ENCODE measurements at regions not wholly inside any gene's neighbourhood (a gene's known extent, or its start where the extent isn't known, plus 50 kb on each side); places are given as distances from the start of the nearest gene placed in this dataset.

DNA sequence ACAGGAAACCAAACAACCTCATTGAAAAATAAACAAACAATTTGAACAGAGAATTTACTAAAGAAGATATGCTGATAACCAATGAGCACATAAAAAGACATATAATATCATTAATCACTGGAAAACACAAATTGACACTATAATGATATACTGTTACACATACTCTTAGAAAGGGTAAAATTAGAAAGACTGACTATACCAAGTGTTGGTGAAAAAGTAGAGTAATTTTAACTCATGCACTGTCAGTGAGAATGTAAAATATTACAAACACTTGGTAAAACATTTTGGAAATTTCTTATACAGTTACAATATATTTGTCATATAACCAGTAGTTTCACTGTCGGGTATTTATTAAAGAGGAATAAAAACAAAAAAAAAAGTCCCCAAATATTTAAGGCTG, 1139.2 kb upstream of the GJE1 start:
- POLR2A ChIA-PET = no interaction called here
- H3K36me3 Mint-ChIP-seq (ENCODE audit: low read depth) = no peaks in the 10 kb centered on the region
- CTCF ChIA-PET = no interaction called here
- H3K27me3 Mint-ChIP-seq = no peaks in the 10 kb centered on the region
- no peak overlapping the region for H3K27ac Mint-ChIP-seq
- no peak for DNase-seq
- no peaks in the 10 kb centered on the region for H3K9me3 Mint-ChIP-seq
- H3K4me1 Mint-ChIP-seq = no peaks in the 10 kb centered on the region
- no peak overlapping the region for H3K4me3 Mint-ChIP-seq

- CTCF ChIA-PET = no interaction called here
- H3K4me1 Mint-ChIP-seq = no peaks in the 10 kb centered on the region
- no peak overlapping the region for H3K27ac Mint-ChIP-seq
- no peaks in the 10 kb centered on the region for H3K27me3 Mint-ChIP-seq
- POLR2A ChIA-PET = no interaction called here
- H3K9me3 Mint-ChIP-seq = no peaks in the 10 kb centered on the region
- no peak for DNase-seq
- no peak overlapping the region for H3K4me3 Mint-ChIP-seq
- no peaks in the 10 kb centered on the region for H3K36me3 Mint-ChIP-seq (ENCODE audit: low read depth)
Observed at GRCh38 chr6:140992678-140993077, 1140.0 kb upstream of the GJE1 start.

DNA sequence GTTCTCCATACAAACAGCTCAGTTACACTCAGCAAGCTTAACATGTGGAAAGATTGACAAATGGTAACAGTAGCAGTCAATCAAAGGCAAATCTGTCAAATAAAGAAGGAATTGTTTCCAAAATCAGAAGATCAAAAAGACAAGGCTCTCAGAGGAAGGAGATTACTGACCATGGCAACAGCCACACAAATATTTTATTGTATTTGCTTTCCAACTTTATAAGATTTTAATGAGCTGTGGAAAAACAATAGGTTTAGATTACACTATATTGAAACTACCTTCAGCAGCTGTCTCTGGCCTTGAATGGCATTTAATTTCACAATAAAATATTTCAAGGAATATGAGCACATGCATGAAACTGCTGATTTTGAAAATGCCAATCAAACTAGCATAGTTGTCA, 1143.9 kb upstream of the GJE1 start:
- ChIA-PET CTCF (interaction anchor here (0.6 kb wide), 1 partner anchor 1205 kb away, joined by 3 read pairs; no protein-coding TSS in a partner anchor), POLR2A (no interaction called here)
- DNase-seq = no peak
- no peaks in the 10 kb centered on the region for H3K27me3 Mint-ChIP-seq
- no peaks in the 10 kb centered on the region for H3K36me3 Mint-ChIP-seq (ENCODE audit: low read depth)
- H3K27ac Mint-ChIP-seq = no peak overlapping the region
- no peak overlapping the region for H3K4me3 Mint-ChIP-seq
- no peaks in the 10 kb centered on the region for H3K9me3 Mint-ChIP-seq
- no peaks in the 10 kb centered on the region for H3K4me1 Mint-ChIP-seq

GRCh38 chr6:140987364-140988155, 1145.2 kb upstream of the GJE1 start:
- no peaks in the 10 kb centered on the region for H3K9me3 Mint-ChIP-seq
- H3K4me1 Mint-ChIP-seq = no peaks in the 10 kb centered on the region
- no peaks in the 10 kb centered on the region for H3K36me3 Mint-ChIP-seq (ENCODE audit: low read depth)
- H3K27me3 Mint-ChIP-seq = no peaks in the 10 kb centered on the region
- no peak for DNase-seq
- H3K4me3 Mint-ChIP-seq = no peak overlapping the region
- no peak overlapping the region for H3K27ac Mint-ChIP-seq
- ChIA-PET CTCF (no interaction called here), POLR2A (no interaction called here)

- no peaks in the 10 kb centered on the region for H3K4me1 Mint-ChIP-seq
- DNase-seq = no peak
- H3K9me3 Mint-ChIP-seq = no peaks in the 10 kb centered on the region
- H3K27ac Mint-ChIP-seq = no peak overlapping the region
- no peaks in the 10 kb centered on the region for H3K36me3 Mint-ChIP-seq (ENCODE audit: low read depth)
- POLR2A ChIA-PET = no interaction called here
- H3K27me3 Mint-ChIP-seq = no peaks in the 10 kb centered on the region
- no peak overlapping the region for H3K4me3 Mint-ChIP-seq
- CTCF ChIA-PET = no interaction called here
Observed at GRCh38 chr6:140985679-140986275, 1146.9 kb upstream of the GJE1 start.

- no peaks in the 10 kb centered on the region for H3K9me3 Mint-ChIP-seq
- no peak overlapping the region for H3K27ac Mint-ChIP-seq
- H3K4me1 Mint-ChIP-seq = no peaks in the 10 kb centered on the region
- ChIA-PET POLR2A (interaction anchor here (0.7 kb wide), 1 partner anchor 15 kb away, joined by 4 read pairs; no protein-coding TSS in a partner anchor), CTCF (no interaction called here)
- H3K4me3 Mint-ChIP-seq = no peak overlapping the region
- no peak for DNase-seq
- H3K36me3 Mint-ChIP-seq (ENCODE audit: low read depth) = no peaks in the 10 kb centered on the region
- H3K27me3 Mint-ChIP-seq = no peaks in the 10 kb centered on the region
Observed at GRCh38 chr6:140980265-140980887, 1152.3 kb upstream of the GJE1 start.

- H3K27me3 Mint-ChIP-seq = no peaks in the 10 kb centered on the region
- POLR2A ChIA-PET = interaction anchor here (0.7 kb wide), 1 partner anchor 15 kb away, joined by 4 read pairs; no protein-coding TSS in a partner anchor
- no peak for DNase-seq
- H3K4me3 Mint-ChIP-seq = no peak overlapping the region
- no peak overlapping the region for H3K27ac Mint-ChIP-seq
- no peaks in the 10 kb centered on the region for H3K4me1 Mint-ChIP-seq
- CTCF ChIA-PET = no interaction called here
- no peaks in the 10 kb centered on the region for H3K9me3 Mint-ChIP-seq
- H3K36me3 Mint-ChIP-seq (ENCODE audit: low read depth) = no peaks in the 10 kb centered on the region
Observed at GRCh38 chr6:140979642-140980091, 1153.1 kb upstream of the GJE1 start.

DNA sequence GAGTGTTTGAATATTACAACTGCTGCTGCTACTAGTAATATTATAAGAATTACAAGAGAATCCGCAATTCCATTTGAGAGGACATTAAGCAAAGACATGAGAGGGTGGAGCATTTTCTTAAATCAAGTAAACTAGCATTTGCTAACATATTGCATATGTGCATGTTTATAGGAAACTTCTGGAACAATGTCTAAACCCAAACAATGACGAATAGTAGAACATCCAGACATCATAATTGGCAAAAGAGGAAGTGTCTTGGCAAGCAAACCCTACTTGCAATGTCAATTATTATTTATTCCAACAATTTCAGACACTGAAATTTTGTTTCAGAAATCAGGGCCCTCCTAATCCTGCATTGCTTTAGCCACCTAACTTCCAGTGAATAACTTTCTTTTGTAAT, 1155.3 kb upstream of the GJE1 start:
- Mint-ChIP-seq H3K4me3 (no peak overlapping the region), H3K9me3 (no peaks in the 10 kb centered on the region), H3K4me1 (no peaks in the 10 kb centered on the region), H3K27me3 (no peaks in the 10 kb centered on the region), H3K36me3 (ENCODE audit: low read depth) (no peaks in the 10 kb centered on the region), H3K27ac (no peak overlapping the region)
- ChIA-PET POLR2A (no interaction called here), CTCF (no interaction called here)
- no peak for DNase-seq

GRCh38 chr6:140976806-140977205, 1155.9 kb upstream of the GJE1 start:
- Mint-ChIP-seq H3K27ac (no peak overlapping the region), H3K4me3 (no peak overlapping the region), H3K27me3 (no peaks in the 10 kb centered on the region), H3K4me1 (no peaks in the 10 kb centered on the region), H3K9me3 (no peaks in the 10 kb centered on the region), H3K36me3 (ENCODE audit: low read depth) (no peaks in the 10 kb centered on the region)
- POLR2A ChIA-PET = no interaction called here
- CTCF ChIA-PET = no interaction called here
- DNase-seq = no peak

DNA sequence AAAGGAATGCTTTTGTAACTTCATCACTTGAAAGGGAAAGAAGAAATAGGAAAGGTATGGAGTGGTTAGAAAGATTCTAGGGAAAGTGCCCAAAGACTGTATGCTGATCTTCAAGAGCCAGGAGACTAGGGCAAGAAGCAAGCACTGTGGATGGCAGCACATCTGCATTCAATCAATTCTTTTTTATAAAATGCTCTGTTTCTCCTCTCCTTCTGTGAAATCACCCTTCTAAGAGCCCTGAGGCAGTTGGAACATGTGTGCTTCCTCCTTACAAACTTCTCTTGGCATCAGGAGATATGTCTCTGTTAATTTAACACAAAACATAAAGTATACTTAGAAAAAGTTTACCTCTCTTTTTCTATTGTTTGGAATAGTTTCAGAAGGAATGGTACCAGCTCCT, 1162.2 kb upstream of the GJE1 start:
- Mint-ChIP-seq H3K4me1 (no peaks in the 10 kb centered on the region), H3K4me3 (no peak overlapping the region), H3K27me3 (no peaks in the 10 kb centered on the region), H3K9me3 (no peaks in the 10 kb centered on the region), H3K27ac (no peak overlapping the region), H3K36me3 (ENCODE audit: low read depth) (no peaks in the 10 kb centered on the region)
- no peak for DNase-seq
- POLR2A ChIA-PET = no interaction called here
- CTCF ChIA-PET = interaction anchor here (0.7 kb wide), 1 partner anchor 883 kb away, joined by 3 read pairs; no protein-coding TSS in a partner anchor

DNA sequence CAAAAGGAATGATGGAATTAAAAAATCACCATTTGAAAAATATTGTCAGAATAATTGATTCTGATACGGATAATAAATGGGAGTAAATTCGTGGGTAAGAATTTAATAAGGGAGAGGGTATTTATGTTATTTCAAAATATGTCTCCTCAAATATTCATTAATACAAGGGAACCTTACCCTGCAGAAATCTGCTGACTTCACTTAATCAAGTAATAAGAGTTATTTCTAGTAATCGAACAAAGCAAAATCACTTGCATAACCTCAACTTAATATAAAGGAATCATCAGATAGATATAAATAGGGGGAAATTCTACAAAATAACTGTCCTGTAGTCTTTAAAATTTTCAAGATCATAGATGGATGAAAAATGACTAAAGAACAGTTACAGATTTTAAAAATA, 1164.7 kb upstream of the GJE1 start:
- Mint-ChIP-seq H3K4me3 (no peak overlapping the region), H3K9me3 (no peaks in the 10 kb centered on the region), H3K27ac (no peak overlapping the region), H3K27me3 (no peaks in the 10 kb centered on the region), H3K36me3 (ENCODE audit: low read depth) (no peaks in the 10 kb centered on the region), H3K4me1 (no peaks in the 10 kb centered on the region)
- no peak for DNase-seq
- ChIA-PET CTCF (no interaction called here), POLR2A (no interaction called here)

DNA sequence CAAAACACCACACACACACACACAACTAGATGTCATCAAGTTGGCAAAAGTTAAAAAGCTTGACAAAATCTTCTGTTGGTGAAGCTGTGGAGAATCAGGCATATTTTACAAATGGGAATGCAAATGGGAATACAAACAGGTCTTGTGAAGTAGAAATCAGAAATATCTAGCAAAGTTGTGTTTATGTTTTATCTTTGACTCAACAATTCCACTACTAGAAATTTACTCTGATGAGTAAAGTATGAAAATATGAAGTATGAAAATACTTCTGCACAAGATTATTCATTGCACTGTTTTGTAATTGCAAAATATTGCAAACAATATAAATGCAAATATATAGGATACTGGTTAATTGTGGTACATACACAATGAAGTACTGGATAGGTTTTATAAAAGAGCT, 1166.0 kb upstream of the GJE1 start:
- Mint-ChIP-seq H3K27ac (no peak overlapping the region), H3K4me3 (no peak overlapping the region), H3K9me3 (no peaks in the 10 kb centered on the region), H3K27me3 (no peaks in the 10 kb centered on the region), H3K36me3 (ENCODE audit: low read depth) (no peaks in the 10 kb centered on the region), H3K4me1 (no peaks in the 10 kb centered on the region)
- POLR2A ChIA-PET = no interaction called here
- CTCF ChIA-PET = no interaction called here
- DNase-seq = no peak

GRCh38 chr6:140960566-140960965, 1172.2 kb upstream of the GJE1 start:
- DNase-seq = no peak
- POLR2A ChIA-PET = no interaction called here
- no peaks in the 10 kb centered on the region for H3K9me3 Mint-ChIP-seq
- no peaks in the 10 kb centered on the region for H3K4me1 Mint-ChIP-seq
- H3K36me3 Mint-ChIP-seq (ENCODE audit: low read depth) = no peaks in the 10 kb centered on the region
- H3K27ac Mint-ChIP-seq = no peak overlapping the region
- H3K4me3 Mint-ChIP-seq = no peak overlapping the region
- CTCF ChIA-PET = no interaction called here
- H3K27me3 Mint-ChIP-seq = no peaks in the 10 kb centered on the region

Measured in activated CD4-positive, alpha-beta T cell treated with anti-CD3 and anti-CD28 coated beads, Interleukin-2, amount 10 ng/mL, durations not matched to agents 7 days and 5 days (primary cell).